Omental fat pad (tissue), 3 donors: ENCODE measurements at regions not wholly inside any gene's neighbourhood (a gene's known extent, or its start where the extent isn't known, plus 50 kb on each side); places are given as distances from the start of the nearest gene placed in this dataset.

ENCODE experiments used
- ATAC-seq: fragments of 150-250 bp; one replicate; pipeline ENCODE4 v1.9.1; 2016; ENCODE audit warnings: mild to moderate bottlenecking, moderate library complexity; ENCODE audit not compliant: low FRiP score
- DNase-seq: peaks from one replicate; pipeline ENCODE4 v3.0.0-alpha.2; 2019; ENCODE audit warnings: low spot score
- CTCF ChIP-seq, 3 donors: fragments of 450-650 bp; IDR thresholded peaks; one replicate each; pipeline ENCODE4 v1.5.1; 2016 to 2017; ENCODE audit warnings: antibody characterized with exemption in 3 of 3, mild to moderate bottlenecking in 3 of 3, moderate library complexity in 2 of 3

GRCh38 chr1:62997884-62998283 is 214.0 kb downstream of the ATG4C start:
- DNase-seq: no peak
- ATAC-seq: no peak
- no peak for TF ChIP-seq CTCF (IDR thresholded peaks at IDR 0.05)

- TF ChIP-seq CTCF (IDR thresholded peaks at IDR 0.05): no peak
- DNase-seq (no peak), ATAC-seq (no peak)
Observed at GRCh38 chr1:62998845-62999649, 215.1 kb downstream of the ATG4C start.

GRCh38 chr1:63000508-63000907 is 216.6 kb downstream of the ATG4C start:
- ATAC-seq: no peak
- DNase-seq: no peak
- no peak for TF ChIP-seq CTCF (IDR thresholded peaks at IDR 0.05)

- ATAC-seq (no peak), DNase-seq (no peak)
- no peak for TF ChIP-seq CTCF (IDR thresholded peaks at IDR 0.05)
Observed at GRCh38 chr1:63004868-63005267, 220.9 kb downstream of the ATG4C start.

- no peak for TF ChIP-seq CTCF (IDR thresholded peaks at IDR 0.05)
- no peak for DNase-seq
- ATAC-seq: no peak
Observed at GRCh38 chr1:63005812-63006211, 221.9 kb downstream of the ATG4C start.

- TF ChIP-seq CTCF (IDR thresholded peaks at IDR 0.05): no peak
- ATAC-seq (no peak), DNase-seq (no peak)
Observed at GRCh38 chr1:63009421-63009820, 225.5 kb downstream of the ATG4C start.
